SK-N-SH (cell line): ENCODE measurements at regions not wholly inside any gene's neighbourhood (a gene's known extent, or its start where the extent isn't known, plus 50 kb on each side); places are given as distances from the start of the nearest gene placed in this dataset.

ENCODE experiments used
- CTCF ChIP-seq: fragments of 200-600 bp; sonication (generic); IDR thresholded peaks from 2 replicates; pipeline ENCODE4 v1.6.1; 2017; ENCODE audit warnings: antibody characterized with exemption, mild to moderate bottlenecking, moderate library complexity
- GABPA ChIP-seq: IDR thresholded peaks from 2 replicates; pipeline ENCODE4 v1.4.0; 2012; ENCODE audit warnings: low read depth, mild to moderate bottlenecking
- SMC3 ChIP-seq: IDR thresholded peaks from 2 replicates; pipeline ENCODE4 v1.6.1; 2012; ENCODE audit warnings: low read depth, low read length, improper control_type of control experiment
- TAF1 ChIP-seq: IDR thresholded peaks from 2 replicates; pipeline ENCODE4 v1.6.1; 2012; ENCODE audit warnings: low read depth, mild to moderate bottlenecking, low read length, moderate library complexity, borderline replicate concordance
- YY1 ChIP-seq: IDR thresholded peaks from 2 replicates; pipeline ENCODE4 v1.4.0; 2012; ENCODE audit warnings: low read depth, mild to moderate bottlenecking
- TF ChIP-seq, protein P1 (sequence below): IDR thresholded peaks from 2 replicates; pipeline ENCODE4; 2012

DNA sequence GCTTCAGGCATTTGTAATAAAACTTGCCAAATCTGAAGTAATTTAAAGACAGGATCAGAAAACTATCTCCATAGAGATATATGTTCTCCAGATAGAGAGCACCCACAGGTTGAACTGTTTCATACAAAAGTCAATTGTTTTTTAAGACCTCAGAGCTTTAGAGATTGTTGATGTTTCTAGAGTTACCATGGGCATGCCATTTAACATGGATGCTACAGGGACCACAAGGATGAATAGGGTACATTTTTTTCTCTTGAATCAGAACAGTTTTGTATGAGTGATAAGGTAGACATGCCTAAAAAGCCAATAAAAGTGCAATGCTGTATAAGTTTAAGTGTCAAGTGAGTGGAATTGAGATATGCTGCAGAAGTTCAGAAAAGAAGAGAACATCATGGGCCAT, 511.0 kb upstream of the CAMK1G start:
- TF ChIP-seq GABPA (no peak), CTCF (no peak), TAF1 (no peak), YY1 (no peak), SMC3 (no peak)
- TF ChIP-seq, protein P1, sequence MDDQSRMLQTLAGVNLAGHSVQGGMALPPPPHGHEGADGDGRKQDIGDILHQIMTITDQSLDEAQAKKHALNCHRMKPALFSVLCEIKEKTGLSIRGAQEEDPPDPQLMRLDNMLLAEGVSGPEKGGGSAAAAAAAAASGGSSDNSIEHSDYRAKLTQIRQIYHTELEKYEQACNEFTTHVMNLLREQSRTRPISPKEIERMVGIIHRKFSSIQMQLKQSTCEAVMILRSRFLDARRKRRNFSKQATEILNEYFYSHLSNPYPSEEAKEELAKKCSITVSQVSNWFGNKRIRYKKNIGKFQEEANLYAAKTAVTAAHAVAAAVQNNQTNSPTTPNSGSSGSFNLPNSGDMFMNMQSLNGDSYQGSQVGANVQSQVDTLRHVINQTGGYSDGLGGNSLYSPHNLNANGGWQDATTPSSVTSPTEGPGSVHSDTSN: no peak
